Loucy (cell line): ENCODE measurements at regions not wholly inside any gene's neighbourhood (a gene's known extent, or its start where the extent isn't known, plus 50 kb on each side); places are given as distances from the start of the nearest gene placed in this dataset.
"Not testable (repeated sequence)": the region's sequence is repeated elsewhere in the genome, so short reads cannot be mapped to it uniquely, and the experiment has no call there.

Experiments
- H2AFZ ChIP-seq: fragments of 200-600 bp; sonication (generic); 2 replicates; pipeline ENCODE4 v1.6.0; 2016; ENCODE audit warnings: antibody characterized with exemption, mild to moderate bottlenecking, low read length, moderate library complexity
- H3F3A ChIP-seq: fragments of 200-600 bp; 2 replicates; pipeline ENCODE4 v1.6.0; 2016; ENCODE audit warnings: antibody characterized with exemption, low read depth, mild to moderate bottlenecking
- H3K27me3 ChIP-seq: fragments of 200-600 bp; sonication (generic); 2 replicates; pipeline ENCODE4 v1.6.1; 2014; ENCODE audit warnings: low read length, mild to moderate bottlenecking; ENCODE audit not compliant: insufficient read depth, poor library complexity, severe bottlenecking
- H3K36me3 ChIP-seq: fragments of 200-600 bp; sonication (generic); 2 replicates; pipeline ENCODE4 v1.6.1; 2016; ENCODE audit warnings: low read length; ENCODE audit not compliant: insufficient read depth
- H3K4me1 ChIP-seq: fragments of 200-600 bp; sonication (generic); 2 replicates; pipeline ENCODE4 v1.5.1; 2014; ENCODE audit warnings: low read length, mild to moderate bottlenecking; ENCODE audit not compliant: insufficient read depth, poor library complexity, severe bottlenecking
- H3K4me2 ChIP-seq: fragments of 200-600 bp; sonication (generic); 2 replicates; pipeline ENCODE4 v1.6.0; 2014; ENCODE audit warnings: antibody characterized with exemption, low read length, low read depth, mild to moderate bottlenecking; ENCODE audit not compliant: poor library complexity, severe bottlenecking
- H3K4me3 ChIP-seq: fragments of 200-600 bp; sonication (generic); 2 replicates; pipeline ENCODE4 v1.5.1; 2014; ENCODE audit warnings: low read length, mild to moderate bottlenecking, mixed read lengths; ENCODE audit not compliant: poor library complexity, severe bottlenecking
- H3K79me2 ChIP-seq: fragments of 200-600 bp; sonication (generic); 2 replicates; pipeline ENCODE4 v1.6.1; 2014; ENCODE audit warnings: low read length; ENCODE audit not compliant: insufficient read depth
- H3K9ac ChIP-seq: fragments of 200-600 bp; sonication (generic); 2 replicates; pipeline ENCODE4 v1.6.0; 2014; ENCODE audit warnings: mild to moderate bottlenecking, low read depth, low read length, moderate library complexity; ENCODE audit not compliant: poor library complexity, severe bottlenecking
- H3K9me2 ChIP-seq: fragments of 200-600 bp; sonication (generic); replicated peaks from 2 replicates; pipeline ENCODE4 v1.6.1; 2016; ENCODE audit warnings: low read depth, low read length, mixed read lengths
- H3K9me3 ChIP-seq: fragments of 200-600 bp; sonication (generic); 2 replicates; pipeline ENCODE4 v1.6.1; 2014; ENCODE audit warnings: mild to moderate bottlenecking, antibody characterized with exemption, low read length, low read depth; ENCODE audit not compliant: insufficient read depth
- H4K20me1 ChIP-seq: fragments of 200-600 bp; sonication (generic); 2 replicates; pipeline ENCODE4 v1.6.0; 2014; ENCODE audit warnings: antibody characterized with exemption, low read length, mild to moderate bottlenecking; ENCODE audit not compliant: insufficient read depth, poor library complexity, severe bottlenecking
- CTCF ChIP-seq: fragments of 200-600 bp; sonication (generic); conservative IDR thresholded peaks from 2 replicates; pipeline ENCODE4 v1.5.1; 2014; ENCODE audit warnings: mild to moderate bottlenecking, antibody characterized with exemption, low read length
- EZH2phosphoT487 ChIP-seq: fragments of 200-600 bp; IDR thresholded peaks from 2 replicates; pipeline ENCODE4 v1.6.1; 2018; ENCODE audit warnings: antibody characterized with exemption, mild to moderate bottlenecking, moderate library complexity, borderline replicate concordance

GRCh38 chr17:22374741-22375140, 682.4 kb downstream of the KCNJ18 start:
- Histone ChIP-seq H3K9me3 (no peaks in the 10 kb centered on the region; the same call in 1 of the 2 replicates), H3K9ac (no peak overlapping the region), H3K9me2 (no peaks in the 10 kb centered on the region), H2AFZ (no peak overlapping the region), H3F3A (no peaks in the 10 kb centered on the region), H3K4me3 (no peak overlapping the region), H3K4me1 (no peaks in the 10 kb centered on the region), H3K79me2 (no peaks in the 10 kb centered on the region), H3K4me2 (no peak overlapping the region), H4K20me1 (no peaks in the 10 kb centered on the region), H3K27me3 (no peaks in the 10 kb centered on the region), H3K36me3 (no peaks in the 10 kb centered on the region)
- TF ChIP-seq EZH2phosphoT487 = no peak
- TF ChIP-seq CTCF = no peak

GRCh38 chr17:22376747-22377146, 684.4 kb downstream of the KCNJ18 start:
- H3K79me2 ChIP-seq, H2AFZ ChIP-seq, H3K27me3 ChIP-seq, H3K4me1 ChIP-seq, H3F3A ChIP-seq, H3K9ac ChIP-seq, H4K20me1 ChIP-seq, H3K36me3 ChIP-seq, H3K4me2 ChIP-seq, H3K9me2 ChIP-seq, H3K4me3 ChIP-seq, H3K9me3 ChIP-seq: not testable (repeated sequence)

GRCh38 chr17:22378748-22379147, 686.4 kb downstream of the KCNJ18 start:
- H2AFZ ChIP-seq, H3K4me1 ChIP-seq, H4K20me1 ChIP-seq, H3K9me2 ChIP-seq, H3K9me3 ChIP-seq, H3K79me2 ChIP-seq, H3K4me2 ChIP-seq, H3K4me3 ChIP-seq, H3F3A ChIP-seq, H3K27me3 ChIP-seq, H3K36me3 ChIP-seq, H3K9ac ChIP-seq: not testable (repeated sequence)

- H3K4me3 ChIP-seq, H3K36me3 ChIP-seq, H3F3A ChIP-seq, H3K9me3 ChIP-seq, H3K4me1 ChIP-seq, H3K4me2 ChIP-seq, H2AFZ ChIP-seq, H3K9me2 ChIP-seq, H3K9ac ChIP-seq, H3K79me2 ChIP-seq, H4K20me1 ChIP-seq, H3K27me3 ChIP-seq: not testable (repeated sequence)
Measured at GRCh38 chr17:22381589-22381988, 689.3 kb downstream of the KCNJ18 start.

GRCh38 chr17:22383772-22384460, 691.6 kb downstream of the KCNJ18 start:
- H3K36me3 ChIP-seq, H2AFZ ChIP-seq, H3K4me3 ChIP-seq, H3K4me2 ChIP-seq, H4K20me1 ChIP-seq, H3K9me3 ChIP-seq, H3K9ac ChIP-seq, H3K9me2 ChIP-seq, H3K4me1 ChIP-seq, H3K27me3 ChIP-seq, H3F3A ChIP-seq, H3K79me2 ChIP-seq: not testable (repeated sequence)

GRCh38 chr17:22384461-22384800, 692.1 kb downstream of the KCNJ18 start:
- not testable (repeated sequence) for H4K20me1 ChIP-seq, H2AFZ ChIP-seq, H3K79me2 ChIP-seq, H3F3A ChIP-seq, H3K9me2 ChIP-seq, H3K9ac ChIP-seq, H3K36me3 ChIP-seq, H3K4me1 ChIP-seq, H3K9me3 ChIP-seq, H3K27me3 ChIP-seq, H3K4me2 ChIP-seq, H3K4me3 ChIP-seq

GRCh38 chr17:22398446-22398845, 706.1 kb downstream of the KCNJ18 start:
- not testable (repeated sequence) for H3K4me1 ChIP-seq, H3K9ac ChIP-seq, H3K9me3 ChIP-seq, H3K36me3 ChIP-seq, H4K20me1 ChIP-seq, H3K79me2 ChIP-seq, H3K9me2 ChIP-seq, H3K4me2 ChIP-seq, H2AFZ ChIP-seq, H3K27me3 ChIP-seq, H3F3A ChIP-seq, H3K4me3 ChIP-seq
